Activated CD4-positive, alpha-beta memory T cell treated with anti-CD3 and anti-CD28 coated beads, Interleukin-2, amount 10 ng/mL, durations not matched to agents 7 days and 5 days (primary cell): ENCODE measurements at regions not wholly inside any gene's neighbourhood (a gene's known extent, or its start where the extent isn't known, plus 50 kb on each side); places are given as distances from the start of the nearest gene placed in this dataset.
"Not testable (repeated sequence)": the region's sequence is repeated elsewhere in the genome, so short reads cannot be mapped to it uniquely, and the experiment has no call there.

Experiments
- CTCF ChIA-PET: fragments of 350-600 bp; sonication (Branson Sonifier 250); formaldehyde crosslinking; loops from one replicate; lab custom pipeline; 2021; ENCODE audit warnings: antibody characterized with exemption, inconsistent platforms; lab: Charles Lee
- POLR2A ChIA-PET: fragments of 350-600 bp; sonication (Branson Sonifier 250); formaldehyde crosslinking; loops from one replicate; lab custom pipeline; 2021; ENCODE audit warnings: antibody characterized with exemption; lab: Charles Lee
- DNase-seq: peaks from one replicate; pipeline ENCODE4 v3.0.0-alpha.2; 2020
- H3K27ac Mint-ChIP-seq: one replicate; pipeline ENCODE4 v1.8.0; 2021; ENCODE audit warnings: mild to moderate bottlenecking, mixed read lengths
- H3K27me3 Mint-ChIP-seq: one replicate; pipeline ENCODE4 v1.8.0; 2021; ENCODE audit warnings: mixed read lengths
- H3K36me3 Mint-ChIP-seq: one replicate; pipeline ENCODE4 v1.8.0; 2021; ENCODE audit warnings: low read depth, mixed read lengths
- H3K4me1 Mint-ChIP-seq: one replicate; pipeline ENCODE4 v1.8.0; 2021; ENCODE audit warnings: mixed read lengths
- H3K4me3 Mint-ChIP-seq: one replicate; pipeline ENCODE4 v1.8.0; 2021; ENCODE audit warnings: mild to moderate bottlenecking, mixed read lengths
- H3K9me3 Mint-ChIP-seq: one replicate; pipeline ENCODE4 v1.8.0; 2021; ENCODE audit warnings: mixed read lengths

- CTCF ChIA-PET, DNase-seq, POLR2A ChIA-PET, H3K27me3 Mint-ChIP-seq, H3K27ac Mint-ChIP-seq, H3K4me1 Mint-ChIP-seq, H3K36me3 Mint-ChIP-seq, H3K4me3 Mint-ChIP-seq: not testable (repeated sequence)
- peaks cover 12% of the 10 kb centered on the region for H3K9me3 Mint-ChIP-seq
Observed at GRCh38 chr1:188841111-188841696, 1636.5 kb downstream of the BRINP3 start.

GRCh38 chr1:188846468-188846867 is 1631.2 kb downstream of the BRINP3 start:
- H3K27ac Mint-ChIP-seq: no peak overlapping the region
- no peaks in the 10 kb centered on the region for H3K36me3 Mint-ChIP-seq
- ChIA-PET POLR2A (no interaction called here), CTCF (interaction anchor here (0.6 kb wide), 1 partner anchor 1417 kb away, joined by 4 read pairs; no protein-coding TSS in a partner anchor)
- H3K27me3 Mint-ChIP-seq: no peaks in the 10 kb centered on the region
- peaks cover 7% of the 10 kb centered on the region for H3K9me3 Mint-ChIP-seq
- DNase-seq: no peak
- H3K4me3 Mint-ChIP-seq: no peak overlapping the region
- H3K4me1 Mint-ChIP-seq: no peaks in the 10 kb centered on the region

- CTCF ChIA-PET: no interaction called here
Observed at GRCh38 chr1:188857526-188858087, 1620.1 kb downstream of the BRINP3 start.

GRCh38 chr1:188867614-188868013 is 1610.0 kb downstream of the BRINP3 start:
- Mint-ChIP-seq H3K27me3 (no peaks in the 10 kb centered on the region), H3K36me3 (no peaks in the 10 kb centered on the region), H3K27ac (no peak overlapping the region), H3K9me3 (peaks cover 10% of the 10 kb centered on the region), H3K4me1 (no peaks in the 10 kb centered on the region), H3K4me3 (no peak overlapping the region)
- ChIA-PET CTCF (no interaction called here), POLR2A (no interaction called here)
- DNase-seq: no peak

More at GRCh38 chr1:188857526-188858087, 1620.1 kb downstream of the BRINP3 start:
- Mint-ChIP-seq H3K27me3 (no peaks in the 10 kb centered on the region), H3K4me3 (no peak overlapping the region), H3K4me1 (no peaks in the 10 kb centered on the region), H3K36me3 (no peaks in the 10 kb centered on the region), H3K27ac (no peak overlapping the region), H3K9me3 (peaks cover 7% of the 10 kb centered on the region)
- no peak for DNase-seq
- POLR2A ChIA-PET: no interaction called here

- H3K27ac Mint-ChIP-seq: no peak overlapping the region
- no peak for DNase-seq
- no peaks in the 10 kb centered on the region for H3K27me3 Mint-ChIP-seq
- no peaks in the 10 kb centered on the region for H3K4me1 Mint-ChIP-seq
- ChIA-PET POLR2A (no interaction called here), CTCF (no interaction called here)
- peaks cover 4% of the 10 kb centered on the region for H3K9me3 Mint-ChIP-seq
- H3K4me3 Mint-ChIP-seq: no peak overlapping the region
- no peaks in the 10 kb centered on the region for H3K36me3 Mint-ChIP-seq
Observed at GRCh38 chr1:188871164-188871563, 1606.5 kb downstream of the BRINP3 start.

- no peaks in the 10 kb centered on the region for H3K27me3 Mint-ChIP-seq
- H3K9me3 Mint-ChIP-seq: peaks cover 4% of the 10 kb centered on the region
- H3K4me1 Mint-ChIP-seq: no peaks in the 10 kb centered on the region
- H3K27ac Mint-ChIP-seq: no peak overlapping the region
- POLR2A ChIA-PET: no interaction called here
- H3K4me3 Mint-ChIP-seq: no peak overlapping the region
- H3K36me3 Mint-ChIP-seq: no peaks in the 10 kb centered on the region
- no peak for DNase-seq
- CTCF ChIA-PET: no interaction called here
Observed at GRCh38 chr1:188872376-188872775, 1605.3 kb downstream of the BRINP3 start.

- Mint-ChIP-seq H3K27ac (no peak overlapping the region), H3K4me1 (no peaks in the 10 kb centered on the region), H3K27me3 (no peaks in the 10 kb centered on the region), H3K4me3 (no peak overlapping the region), H3K9me3 (no peaks in the 10 kb centered on the region), H3K36me3 (no peaks in the 10 kb centered on the region)
- POLR2A ChIA-PET: no interaction called here
- CTCF ChIA-PET: no interaction called here
- no peak for DNase-seq
Observed at GRCh38 chr1:188877668-188878067, 1600.0 kb downstream of the BRINP3 start.

- ChIA-PET CTCF (no interaction called here), POLR2A (no interaction called here)
- no peak for DNase-seq
- Mint-ChIP-seq H3K4me3 (no peak overlapping the region), H3K27ac (no peak overlapping the region), H3K27me3 (no peaks in the 10 kb centered on the region), H3K4me1 (no peaks in the 10 kb centered on the region), H3K36me3 (no peaks in the 10 kb centered on the region), H3K9me3 (peaks cover 6% of the 10 kb centered on the region)
Observed at GRCh38 chr1:188888386-188888785, 1589.3 kb downstream of the BRINP3 start.

GRCh38 chr1:188889166-188889565 is 1588.5 kb downstream of the BRINP3 start:
- peaks cover 6% of the 10 kb centered on the region for H3K9me3 Mint-ChIP-seq
- ChIA-PET CTCF (no interaction called here), POLR2A (no interaction called here)
- H3K36me3 Mint-ChIP-seq: no peaks in the 10 kb centered on the region
- no peak for DNase-seq
- no peak overlapping the region for H3K27ac Mint-ChIP-seq
- H3K27me3 Mint-ChIP-seq: no peaks in the 10 kb centered on the region
- H3K4me3 Mint-ChIP-seq: no peak overlapping the region
- H3K4me1 Mint-ChIP-seq: no peaks in the 10 kb centered on the region

GRCh38 chr1:188891958-188892357 is 1585.7 kb downstream of the BRINP3 start:
- H3K9me3 Mint-ChIP-seq: peaks cover 6% of the 10 kb centered on the region
- no peak for DNase-seq
- H3K4me1 Mint-ChIP-seq: no peaks in the 10 kb centered on the region
- H3K27me3 Mint-ChIP-seq: no peaks in the 10 kb centered on the region
- no peaks in the 10 kb centered on the region for H3K36me3 Mint-ChIP-seq
- no peak overlapping the region for H3K27ac Mint-ChIP-seq
- ChIA-PET CTCF (no interaction called here), POLR2A (no interaction called here)
- H3K4me3 Mint-ChIP-seq: no peak overlapping the region

GRCh38 chr1:188895611-188896010 is 1582.1 kb downstream of the BRINP3 start:
- H3K4me1 Mint-ChIP-seq: no peaks in the 10 kb centered on the region
- H3K4me3 Mint-ChIP-seq: no peak overlapping the region
- no peaks in the 10 kb centered on the region for H3K36me3 Mint-ChIP-seq
- no peaks in the 10 kb centered on the region for H3K9me3 Mint-ChIP-seq
- POLR2A ChIA-PET: no interaction called here
- no peaks in the 10 kb centered on the region for H3K27me3 Mint-ChIP-seq
- H3K27ac Mint-ChIP-seq: no peak overlapping the region
- DNase-seq: no peak
- CTCF ChIA-PET: no interaction called here

- Mint-ChIP-seq H3K27me3 (no peaks in the 10 kb centered on the region), H3K9me3 (no peaks in the 10 kb centered on the region), H3K36me3 (no peaks in the 10 kb centered on the region), H3K4me3 (no peak overlapping the region), H3K27ac (no peak overlapping the region), H3K4me1 (no peaks in the 10 kb centered on the region)
- CTCF ChIA-PET: no interaction called here
- no peak for DNase-seq
- POLR2A ChIA-PET: no interaction called here
Observed at GRCh38 chr1:188903241-188903640, 1574.4 kb downstream of the BRINP3 start.

GRCh38 chr1:188904201-188904600 is 1573.5 kb downstream of the BRINP3 start:
- Mint-ChIP-seq H3K4me1 (no peaks in the 10 kb centered on the region), H3K9me3 (no peaks in the 10 kb centered on the region), H3K27ac (no peak overlapping the region), H3K4me3 (no peak overlapping the region), H3K27me3 (no peaks in the 10 kb centered on the region), H3K36me3 (no peaks in the 10 kb centered on the region)
- no peak for DNase-seq
- POLR2A ChIA-PET: no interaction called here
- CTCF ChIA-PET: no interaction called here

GRCh38 chr1:188906921-188907641 is 1570.6 kb downstream of the BRINP3 start:
- no peaks in the 10 kb centered on the region for H3K36me3 Mint-ChIP-seq
- no peak overlapping the region for H3K27ac Mint-ChIP-seq
- H3K27me3 Mint-ChIP-seq: no peaks in the 10 kb centered on the region
- CTCF ChIA-PET: no interaction called here
- no peak overlapping the region for H3K4me3 Mint-ChIP-seq
- POLR2A ChIA-PET: no interaction called here
- peaks cover 2% of the 10 kb centered on the region for H3K9me3 Mint-ChIP-seq
- DNase-seq: no peak
- H3K4me1 Mint-ChIP-seq: no peaks in the 10 kb centered on the region
